ENCODE measurements at regions not wholly inside any gene's neighbourhood (a gene's known extent, or its start where the extent isn't known, plus 50 kb on each side); places are given as distances from the start of the nearest gene placed in this dataset.
"Not testable (repeated sequence)": the region's sequence is repeated elsewhere in the genome, so short reads cannot be mapped to it uniquely, and the experiment has no call there.

- H3K4me3 ChIP-seq (ENCODE audit: low read depth, low read length): no peak overlapping the region
Measured at GRCh38 chr3:118525077-118525476, 509.6 kb downstream of the IGSF11 start.

GRCh38 chr3:118526758-118527513 lies 507.7 kb downstream of the IGSF11 start:
- no peak overlapping the region for H3K4me3 ChIP-seq (ENCODE audit: low read depth, low read length)
- TF ChIP-seq CTCF (IDR thresholded peaks at IDR 0.05; ENCODE audit: low read depth, low read length): no peak

More at GRCh38 chr3:118525077-118525476, 509.6 kb downstream of the IGSF11 start:
- TF ChIP-seq CTCF (IDR thresholded peaks at IDR 0.05; ENCODE audit: low read depth, low read length): no peak

DNA sequence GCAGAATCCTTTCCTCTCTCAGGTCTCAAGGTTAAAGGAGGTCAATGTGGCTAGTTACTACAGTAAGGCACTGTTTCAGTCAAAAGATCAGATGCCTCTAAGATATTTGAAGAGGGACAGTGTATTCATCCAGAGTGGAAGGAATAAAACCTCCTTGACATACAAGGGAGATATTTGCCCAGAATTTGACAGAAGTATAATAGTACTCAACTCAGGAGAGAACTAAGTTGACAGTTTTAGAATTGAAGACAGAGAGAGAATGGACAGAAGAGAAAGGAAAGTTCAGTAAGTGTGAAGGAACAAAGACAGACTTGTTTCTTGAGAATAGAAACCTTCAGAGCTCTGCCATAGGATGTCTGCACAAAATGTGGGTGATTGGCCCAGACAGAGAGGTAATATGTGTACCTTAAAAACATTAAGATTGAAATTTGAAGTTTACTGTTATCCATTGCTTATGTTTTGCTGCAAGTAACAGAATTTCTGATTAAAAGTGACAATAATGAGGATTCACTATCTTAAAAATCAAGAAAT lies 507.1 kb downstream of the IGSF11 start:
- no peak overlapping the region for H3K4me3 ChIP-seq (ENCODE audit: low read depth, low read length)
- TF ChIP-seq CTCF (IDR thresholded peaks at IDR 0.05; ENCODE audit: low read depth, low read length): no peak

- no peak overlapping the region for H3K4me3 ChIP-seq (ENCODE audit: low read depth, low read length)
- no peak for TF ChIP-seq CTCF (IDR thresholded peaks at IDR 0.05; ENCODE audit: low read depth, low read length)
Measured at GRCh38 chr3:118529554-118529953, 505.1 kb downstream of the IGSF11 start.

- no peak for TF ChIP-seq CTCF (IDR thresholded peaks at IDR 0.05; ENCODE audit: low read depth, low read length)
- no peak overlapping the region for H3K4me3 ChIP-seq (ENCODE audit: low read depth, low read length)
Measured at GRCh38 chr3:118530350-118530922, 504.2 kb downstream of the IGSF11 start.

- H3K4me3 ChIP-seq (ENCODE audit: low read depth, low read length): not testable (repeated sequence)
Measured at GRCh38 chr3:118530927-118531356, 503.7 kb downstream of the IGSF11 start.

DNA sequence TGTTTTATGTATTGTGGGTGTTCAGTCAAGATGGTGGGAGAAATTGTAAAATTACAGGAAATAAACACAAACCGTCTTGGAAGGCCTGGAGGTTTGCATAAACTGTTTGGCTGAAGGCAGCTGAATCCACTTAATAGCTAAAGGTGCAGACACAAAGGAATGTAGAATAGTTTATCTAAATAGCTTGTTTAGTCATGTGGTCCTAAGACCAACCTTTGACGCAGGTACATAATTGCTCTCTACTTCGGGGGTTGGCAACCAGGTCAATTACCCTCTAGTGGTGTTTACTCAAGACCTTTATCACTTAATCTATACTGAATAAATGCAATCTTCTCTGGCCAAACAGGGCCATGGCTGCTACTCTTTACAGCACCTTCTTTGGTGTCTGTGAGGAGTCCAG lies 502.8 kb downstream of the IGSF11 start:
- TF ChIP-seq CTCF (IDR thresholded peaks at IDR 0.05; ENCODE audit: low read depth, low read length): no peak
- no peak overlapping the region for H3K4me3 ChIP-seq (ENCODE audit: low read depth, low read length)

All from WI38 (cell line).